ENCODE measurements at regions not wholly inside any gene's neighbourhood (a gene's known extent, or its start where the extent isn't known, plus 50 kb on each side); places are given as distances from the start of the nearest gene placed in this dataset.
"Not testable (repeated sequence)": the region's sequence is repeated elsewhere in the genome, so short reads cannot be mapped to it uniquely, and the experiment has no call there.

DNA sequence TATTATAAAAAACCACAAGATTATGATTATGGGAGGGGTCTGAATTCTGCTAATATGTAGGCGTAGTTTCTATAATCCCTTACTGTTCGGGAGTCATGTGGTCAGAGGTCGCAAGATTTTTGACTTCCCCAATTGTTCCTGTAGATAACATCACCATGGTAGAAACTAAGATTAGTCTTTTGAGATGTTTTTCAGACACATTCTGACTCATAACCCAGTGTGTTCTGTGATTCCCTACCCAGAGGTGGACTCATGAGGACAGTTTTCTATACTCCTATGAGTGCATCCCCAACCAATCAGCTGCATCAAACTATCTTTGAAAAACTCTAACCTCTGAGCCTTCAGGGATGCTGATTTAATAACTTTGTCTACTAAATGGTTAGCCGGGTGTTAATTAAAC lies 175.5 kb downstream of the RFPL4B start:
- no peaks in the 10 kb centered on the region for H3K9me3 Mint-ChIP-seq
- ChIA-PET POLR2A (no interaction called here), CTCF (no interaction called here)
- TF ChIP-seq, protein P1, sequence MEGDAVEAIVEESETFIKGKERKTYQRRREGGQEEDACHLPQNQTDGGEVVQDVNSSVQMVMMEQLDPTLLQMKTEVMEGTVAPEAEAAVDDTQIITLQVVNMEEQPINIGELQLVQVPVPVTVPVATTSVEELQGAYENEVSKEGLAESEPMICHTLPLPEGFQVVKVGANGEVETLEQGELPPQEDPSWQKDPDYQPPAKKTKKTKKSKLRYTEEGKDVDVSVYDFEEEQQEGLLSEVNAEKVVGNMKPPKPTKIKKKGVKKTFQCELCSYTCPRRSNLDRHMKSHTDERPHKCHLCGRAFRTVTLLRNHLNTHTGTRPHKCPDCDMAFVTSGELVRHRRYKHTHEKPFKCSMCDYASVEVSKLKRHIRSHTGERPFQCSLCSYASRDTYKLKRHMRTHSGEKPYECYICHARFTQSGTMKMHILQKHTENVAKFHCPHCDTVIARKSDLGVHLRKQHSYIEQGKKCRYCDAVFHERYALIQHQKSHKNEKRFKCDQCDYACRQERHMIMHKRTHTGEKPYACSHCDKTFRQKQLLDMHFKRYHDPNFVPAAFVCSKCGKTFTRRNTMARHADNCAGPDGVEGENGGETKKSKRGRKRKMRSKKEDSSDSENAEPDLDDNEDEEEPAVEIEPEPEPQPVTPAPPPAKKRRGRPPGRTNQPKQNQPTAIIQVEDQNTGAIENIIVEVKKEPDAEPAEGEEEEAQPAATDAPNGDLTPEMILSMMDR (IDR thresholded peaks at IDR 0.05), result no peak
- no peaks in the 10 kb centered on the region for H3K36me3 Mint-ChIP-seq (ENCODE audit: low read depth)
- H3K4me3 Mint-ChIP-seq, result no peak overlapping the region
- DNase-seq (no peak), ATAC-seq (ENCODE audit: low read depth) (no peak)
- no peak overlapping the region for H3K27ac Mint-ChIP-seq
- H3K27me3 Mint-ChIP-seq, result no peaks in the 10 kb centered on the region
- H3K4me1 Mint-ChIP-seq, result no peaks in the 10 kb centered on the region
- intact Hi-C loops (cut with micrococcal nuclease), result no loop called here

DNA sequence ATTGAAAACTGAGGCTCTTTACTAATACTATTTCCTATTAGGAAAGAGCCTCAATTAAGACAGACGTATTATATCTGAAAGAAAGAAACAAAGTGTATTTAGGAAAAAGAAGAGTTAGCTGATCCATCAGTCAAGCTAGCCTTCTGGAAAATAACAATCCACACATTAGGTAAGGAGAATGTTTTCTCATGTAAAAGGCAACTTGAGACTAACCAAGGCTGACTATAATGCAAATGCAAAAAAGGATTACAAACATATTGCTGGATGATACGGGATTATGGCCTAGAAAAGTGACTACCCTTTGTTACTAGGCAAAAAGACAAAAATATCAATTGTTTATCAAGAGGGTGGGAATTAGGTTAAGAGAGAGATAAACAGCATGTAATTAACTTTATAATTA lies 176.9 kb downstream of the RFPL4B start:
- H3K9me3 Mint-ChIP-seq, result no peaks in the 10 kb centered on the region

DNA sequence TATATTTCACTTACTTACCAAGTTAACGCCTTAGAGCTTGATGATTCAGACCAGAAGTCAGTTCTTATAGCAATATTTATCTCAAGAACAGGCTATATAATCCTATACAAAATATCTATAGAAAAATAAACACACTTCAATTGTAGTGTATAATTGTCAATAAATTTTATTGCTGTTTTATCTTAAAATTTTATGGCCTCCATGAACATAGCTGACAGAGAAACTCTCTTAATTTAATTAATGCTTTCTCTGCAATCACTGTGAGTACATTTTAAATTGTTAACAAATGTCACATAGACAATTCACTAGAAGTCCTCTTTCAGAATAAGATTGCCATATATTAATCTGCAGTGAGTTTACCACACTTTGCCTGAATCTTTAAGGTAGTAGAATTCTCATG lies 178.6 kb downstream of the RFPL4B start:
- no peak for DNase-seq
- ChIA-PET POLR2A (no interaction called here), CTCF (no interaction called here)
- Mint-ChIP-seq H3K27me3 (no peaks in the 10 kb centered on the region), H3K9me3 (no peaks in the 10 kb centered on the region), H3K4me1 (no peaks in the 10 kb centered on the region), H3K36me3 (ENCODE audit: low read depth) (no peaks in the 10 kb centered on the region), H3K27ac (no peak overlapping the region), H3K4me3 (no peak overlapping the region)
- ATAC-seq (ENCODE audit: low read depth), result no peak
- TF ChIP-seq, protein P1 (IDR thresholded peaks at IDR 0.05), result no peak
- intact Hi-C loops (cut with micrococcal nuclease), result no loop called here

More for the DNA sequence above, 176.9 kb downstream of the RFPL4B start:
- Mint-ChIP-seq H3K4me3 (no peak overlapping the region), H3K27me3 (no peaks in the 10 kb centered on the region), H3K36me3 (ENCODE audit: low read depth) (no peaks in the 10 kb centered on the region), H3K27ac (no peak overlapping the region), H3K4me1 (no peaks in the 10 kb centered on the region)
- ChIA-PET POLR2A (no interaction called here), CTCF (no interaction called here)
- TF ChIP-seq, protein P1 (IDR thresholded peaks at IDR 0.05), result no peak
- intact Hi-C loops (cut with micrococcal nuclease), result no loop called here
- no peak for DNase-seq
- no peak for ATAC-seq (ENCODE audit: low read depth)

DNA sequence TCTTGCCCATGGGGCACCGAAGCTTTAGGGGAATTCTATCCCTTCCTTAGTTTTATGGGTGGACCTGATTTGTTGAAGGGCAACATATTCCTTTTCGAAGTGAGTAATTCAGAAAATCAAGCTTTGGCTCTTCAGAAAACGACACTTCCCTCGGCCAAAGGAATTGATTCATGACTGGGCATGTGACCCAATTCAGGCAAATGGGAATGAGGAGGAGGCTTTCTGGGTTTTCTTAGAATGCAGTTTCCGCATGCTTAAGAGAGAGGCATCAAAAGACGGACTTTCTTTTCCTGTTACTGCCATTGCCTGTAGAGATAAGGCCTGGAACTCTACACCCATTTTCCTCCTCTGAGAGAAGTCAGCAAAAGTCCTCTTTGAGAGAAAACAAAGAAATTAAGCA lies 179.5 kb downstream of the RFPL4B start:
- Mint-ChIP-seq H3K27ac (no peak overlapping the region), H3K27me3 (no peaks in the 10 kb centered on the region), H3K4me3 (no peak overlapping the region), H3K36me3 (ENCODE audit: low read depth) (no peaks in the 10 kb centered on the region), H3K9me3 (no peaks in the 10 kb centered on the region), H3K4me1 (no peaks in the 10 kb centered on the region)
- ChIA-PET CTCF (no interaction called here), POLR2A (no interaction called here)
- TF ChIP-seq, protein P1 (IDR thresholded peaks at IDR 0.05), result no peak
- DNase-seq (no peak), ATAC-seq (ENCODE audit: low read depth) (no peak)
- intact Hi-C loops (cut with micrococcal nuclease), result no loop called here

DNA sequence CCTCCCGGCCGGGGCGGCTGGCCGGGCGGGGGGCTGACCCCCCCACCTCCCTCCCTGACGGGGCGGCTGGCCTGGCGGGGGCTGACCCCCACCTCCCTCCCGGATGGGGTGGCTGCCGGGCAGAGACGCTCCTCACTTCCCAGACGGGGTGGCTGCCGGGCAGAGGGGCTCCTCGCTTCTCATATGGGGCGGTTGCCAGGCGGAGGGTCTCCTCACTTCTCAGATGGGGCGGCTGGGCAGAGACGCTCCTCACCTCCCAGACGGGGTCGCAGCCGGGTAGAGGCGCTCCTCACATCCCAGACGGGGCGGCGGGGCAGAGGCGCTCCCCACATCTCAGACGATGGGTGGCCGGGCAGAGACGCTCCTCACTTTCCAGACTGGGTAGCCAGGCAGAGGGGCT lies 181.2 kb downstream of the RFPL4B start:
- H3K4me3 Mint-ChIP-seq; H3K9me3 Mint-ChIP-seq; CTCF ChIA-PET; H3K27ac Mint-ChIP-seq; POLR2A ChIA-PET; H3K4me1 Mint-ChIP-seq; ATAC-seq (ENCODE audit: low read depth); H3K36me3 Mint-ChIP-seq (ENCODE audit: low read depth); DNase-seq; intact Hi-C loops (cut with micrococcal nuclease); H3K27me3 Mint-ChIP-seq: not testable (repeated sequence)

DNA sequence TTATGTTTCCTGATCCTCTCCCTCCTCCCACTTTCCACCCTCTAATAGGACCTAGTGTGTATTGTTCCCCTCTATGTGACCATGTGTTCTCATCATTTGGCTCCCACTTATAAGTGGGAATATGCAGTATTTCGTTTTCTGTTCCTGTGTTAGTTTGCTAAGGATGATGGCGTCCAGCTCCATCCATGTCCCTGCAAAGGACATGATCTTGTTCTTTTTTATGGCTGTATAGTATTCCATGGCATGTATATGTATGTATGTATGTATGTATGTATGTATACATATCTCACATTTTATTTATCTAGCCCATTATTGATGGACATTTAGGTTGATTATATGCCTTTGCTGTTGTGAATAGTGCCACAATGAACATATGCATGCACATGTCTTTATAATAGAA lies 188.7 kb downstream of the RFPL4B start:
- CTCF ChIA-PET, result no interaction called here
- no peak for ATAC-seq (ENCODE audit: low read depth)
- TF ChIP-seq, protein P1 (IDR thresholded peaks at IDR 0.05), result no peak
- Mint-ChIP-seq H3K9me3 (peaks cover 7% of the 10 kb centered on the region), H3K4me3 (no peak overlapping the region), H3K4me1 (no peaks in the 10 kb centered on the region), H3K36me3 (ENCODE audit: low read depth) (no peaks in the 10 kb centered on the region), H3K27ac (no peak overlapping the region), H3K27me3 (no peaks in the 10 kb centered on the region)
- intact Hi-C loops (cut with micrococcal nuclease), result no loop called here
- no peak for DNase-seq
- POLR2A ChIA-PET, result no interaction called here
